LNCAP (cell line): ENCODE measurements at regions not wholly inside any gene's neighbourhood (a gene's known extent, or its start where the extent isn't known, plus 50 kb on each side); places are given as distances from the start of the nearest gene placed in this dataset.

Experiments used
- TF ChIP-seq, protein P1 (sequence below): fragments of 450-650 bp; IDR thresholded peaks from 2 replicates; pipeline ENCODE4 v1.5.1; 2017; ENCODE audit warnings: mild to moderate bottlenecking

DNA sequence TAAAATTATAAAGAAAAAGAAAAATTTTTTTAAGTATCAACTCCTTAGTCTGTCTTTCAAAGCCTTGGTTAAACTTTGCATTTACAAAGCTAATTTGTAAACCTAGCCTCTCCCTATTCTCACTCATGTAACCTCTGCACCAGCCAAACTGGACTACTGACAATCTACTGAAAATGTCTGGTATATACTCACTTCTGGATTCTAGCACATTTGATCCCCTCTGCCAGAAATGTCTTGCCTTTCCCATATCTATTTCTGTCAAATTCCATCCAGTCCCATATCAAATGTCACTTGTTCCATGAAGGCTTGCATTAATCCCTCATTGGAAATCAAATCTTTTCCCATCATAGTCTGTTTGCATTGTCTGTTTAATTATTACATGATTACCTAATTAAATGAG lies 105.8 kb upstream of the KLHL13 start:
- TF ChIP-seq, protein P1, sequence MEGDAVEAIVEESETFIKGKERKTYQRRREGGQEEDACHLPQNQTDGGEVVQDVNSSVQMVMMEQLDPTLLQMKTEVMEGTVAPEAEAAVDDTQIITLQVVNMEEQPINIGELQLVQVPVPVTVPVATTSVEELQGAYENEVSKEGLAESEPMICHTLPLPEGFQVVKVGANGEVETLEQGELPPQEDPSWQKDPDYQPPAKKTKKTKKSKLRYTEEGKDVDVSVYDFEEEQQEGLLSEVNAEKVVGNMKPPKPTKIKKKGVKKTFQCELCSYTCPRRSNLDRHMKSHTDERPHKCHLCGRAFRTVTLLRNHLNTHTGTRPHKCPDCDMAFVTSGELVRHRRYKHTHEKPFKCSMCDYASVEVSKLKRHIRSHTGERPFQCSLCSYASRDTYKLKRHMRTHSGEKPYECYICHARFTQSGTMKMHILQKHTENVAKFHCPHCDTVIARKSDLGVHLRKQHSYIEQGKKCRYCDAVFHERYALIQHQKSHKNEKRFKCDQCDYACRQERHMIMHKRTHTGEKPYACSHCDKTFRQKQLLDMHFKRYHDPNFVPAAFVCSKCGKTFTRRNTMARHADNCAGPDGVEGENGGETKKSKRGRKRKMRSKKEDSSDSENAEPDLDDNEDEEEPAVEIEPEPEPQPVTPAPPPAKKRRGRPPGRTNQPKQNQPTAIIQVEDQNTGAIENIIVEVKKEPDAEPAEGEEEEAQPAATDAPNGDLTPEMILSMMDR = no peak

DNA sequence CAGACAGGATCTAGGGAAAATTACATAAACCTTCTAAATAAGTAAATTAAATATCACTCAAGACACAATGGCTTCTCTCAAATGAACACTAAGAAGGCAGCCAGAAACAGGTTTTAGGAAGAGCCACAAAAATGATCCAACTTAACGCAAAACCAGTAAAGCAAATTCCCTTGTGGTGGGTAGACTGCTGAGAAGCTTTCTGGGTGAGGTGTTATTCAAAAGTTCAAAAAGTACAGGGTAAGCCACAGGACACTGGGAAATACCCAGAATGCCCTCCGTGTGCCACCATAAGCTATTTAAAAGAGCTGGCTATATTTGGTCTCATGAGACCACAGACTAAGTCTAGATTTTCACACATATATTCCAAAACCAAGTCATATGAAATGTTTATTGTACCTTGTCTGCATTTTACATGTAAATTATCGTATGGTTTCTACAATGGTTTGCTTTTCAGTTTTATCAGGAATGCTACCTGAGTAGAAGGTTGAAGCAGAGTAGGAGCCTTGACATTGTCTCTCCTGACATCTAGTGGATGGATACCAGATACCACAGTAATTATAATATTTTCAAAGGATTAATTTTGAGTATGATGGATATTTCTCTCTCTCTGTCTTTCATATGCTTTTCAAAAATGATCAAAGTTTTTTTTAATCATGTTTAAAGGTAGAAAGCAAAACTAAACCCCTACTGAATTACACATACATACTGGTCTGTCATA lies 109.3 kb upstream of the KLHL13 start:
- TF ChIP-seq, protein P1 = peak; percentile 51

DNA sequence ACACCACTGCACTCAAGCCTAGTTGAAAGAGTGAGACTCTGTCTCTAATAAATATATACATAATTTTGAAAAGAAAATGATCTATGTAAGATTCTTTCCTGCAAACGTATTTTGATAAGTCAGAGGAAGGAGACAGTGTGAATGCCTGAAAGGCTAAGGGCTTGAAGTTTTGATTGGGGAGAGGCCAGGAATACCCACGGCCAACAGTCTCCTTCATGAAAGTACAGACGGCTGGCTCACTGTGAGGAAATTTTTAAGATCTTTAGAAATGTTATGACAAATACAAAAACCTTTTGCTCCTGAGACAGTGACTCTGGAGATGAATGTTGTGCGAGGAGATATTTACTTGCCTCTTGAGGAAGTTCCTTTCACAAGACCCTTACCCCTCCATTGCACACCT lies 111.4 kb upstream of the KLHL13 start:
- TF ChIP-seq, protein P1 = no peak

DNA sequence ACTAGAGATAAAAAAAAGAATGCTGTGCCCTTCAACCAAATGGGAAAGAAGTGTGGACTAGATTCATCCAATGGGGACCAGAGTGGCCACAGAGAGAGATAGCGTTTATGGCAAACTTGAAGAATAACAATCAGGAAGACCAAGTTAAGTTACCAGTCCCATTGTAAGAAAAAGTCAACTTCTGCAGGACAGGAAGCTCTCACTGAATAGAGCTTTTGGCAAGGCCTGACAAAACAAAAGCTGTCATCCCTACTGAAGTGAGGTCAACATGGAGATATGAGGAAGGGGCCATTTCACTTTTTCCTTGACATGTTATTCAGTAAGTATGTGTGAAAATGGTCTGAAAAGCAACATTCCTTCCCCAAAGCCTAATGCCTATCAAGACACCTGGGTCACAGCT lies 111.8 kb upstream of the KLHL13 start:
- TF ChIP-seq, protein P1 = no peak

DNA sequence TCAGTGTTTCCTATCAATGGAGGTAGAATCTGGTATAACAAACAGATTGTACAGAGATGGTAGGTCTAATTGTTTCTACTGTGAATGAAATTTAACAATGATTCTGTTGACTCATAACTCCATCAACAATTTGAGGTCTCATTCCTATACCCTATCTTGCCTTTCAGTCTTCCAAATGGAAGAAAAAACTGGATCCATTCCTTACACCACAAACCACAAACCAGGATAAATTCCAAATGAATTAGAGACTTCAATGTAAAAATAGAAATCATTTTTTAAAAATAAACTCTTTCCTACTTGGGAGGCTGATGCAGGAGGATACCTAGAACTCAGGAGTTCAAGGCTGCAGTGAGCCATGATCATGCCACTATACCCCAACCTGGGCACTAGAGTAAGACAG lies 114.4 kb upstream of the WDR44 start:
- TF ChIP-seq, protein P1 = no peak

DNA sequence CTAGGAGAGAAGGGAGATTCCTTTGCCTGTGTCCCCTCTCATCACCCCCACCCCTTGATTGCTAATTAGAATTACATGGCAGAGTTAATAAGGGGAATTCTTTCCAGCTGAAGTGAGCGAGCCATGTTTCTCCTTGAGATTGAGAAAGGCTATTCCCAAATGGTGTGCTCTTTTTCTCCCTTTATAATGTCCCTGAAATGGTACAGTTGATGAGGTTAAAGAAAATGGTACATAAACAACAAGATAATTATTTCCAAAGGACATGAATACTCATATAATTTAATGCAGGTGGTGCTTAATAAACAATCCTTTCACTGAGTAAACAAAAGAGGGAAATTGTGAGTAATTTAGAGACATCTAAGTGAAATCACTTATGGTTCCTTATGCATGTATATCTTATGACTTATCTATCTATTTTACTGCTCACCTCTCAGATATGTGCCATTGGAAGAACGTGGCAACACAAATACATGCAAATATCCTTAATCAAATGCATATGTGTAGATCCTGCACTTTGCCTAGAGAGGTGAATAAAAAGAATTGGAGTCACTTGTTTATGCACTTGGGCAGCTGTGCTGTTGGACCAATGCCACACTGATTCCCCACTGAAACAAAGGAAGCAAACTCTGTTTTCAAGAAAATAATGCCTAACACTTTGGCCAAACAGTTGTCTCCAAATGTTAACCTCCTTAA lies 106.6 kb upstream of the WDR44 start:
- TF ChIP-seq, protein P1 = no peak

DNA sequence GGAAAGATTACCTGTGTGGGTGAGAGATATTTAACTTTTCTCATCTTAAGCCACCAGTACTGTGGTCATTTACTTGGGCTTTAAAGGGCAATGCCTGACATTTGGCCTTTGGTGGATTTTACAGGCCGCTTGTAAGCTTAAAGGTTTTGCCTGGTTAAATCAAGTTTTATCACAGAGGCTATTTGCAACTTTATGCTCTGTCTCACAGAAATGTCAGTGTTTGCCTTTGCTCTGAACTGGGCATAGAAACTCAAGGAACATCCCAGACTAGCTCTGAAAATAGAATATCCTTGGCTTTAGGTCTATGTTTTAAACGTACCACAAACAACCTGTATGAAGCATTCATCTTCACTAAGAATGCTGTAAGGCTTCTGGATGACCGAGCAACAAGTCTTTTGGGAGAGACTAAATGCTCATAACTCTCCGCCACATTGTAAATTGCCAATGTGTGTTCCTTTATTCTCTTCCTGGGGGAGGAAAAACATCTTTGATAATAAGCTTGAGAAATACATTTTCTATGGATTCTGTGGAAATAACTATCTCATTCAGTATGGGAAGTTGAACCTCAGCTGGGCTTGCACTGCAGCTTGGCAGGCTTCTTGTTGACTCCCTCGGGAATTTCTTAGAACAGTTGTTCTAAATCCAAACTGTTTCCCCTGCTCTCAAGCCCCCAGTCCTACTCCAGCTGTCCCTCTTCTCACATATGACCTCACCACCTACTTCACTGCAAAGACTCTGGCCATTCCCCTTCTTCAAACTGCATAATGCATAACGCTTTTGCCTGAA lies 105.8 kb upstream of the WDR44 start:
- TF ChIP-seq, protein P1 = no peak
